CD14-positive monocyte (primary cell): ENCODE measurements at regions not wholly inside any gene's neighbourhood (a gene's known extent, or its start where the extent isn't known, plus 50 kb on each side); places are given as distances from the start of the nearest gene placed in this dataset.

Experiments used
- DNase-seq, 3 donors: peaks; one replicate each; pipeline ENCODE4 v3.0.0-alpha.2; 2011 to 2022
- H2AFZ ChIP-seq: 2 replicates; pipeline ENCODE4 v1.6.0; 2012; ENCODE audit warnings: mild to moderate bottlenecking, low read depth, low read length, inconsistent platforms; ENCODE audit not compliant: insufficient read depth, poor library complexity, severe bottlenecking
- H3K27ac ChIP-seq, 2 donors: 1 replicate in 1 of 2; 2 replicates in 1 of 2; pipeline ENCODE4 v1.5.1; 2012 to 2013; ENCODE audit warnings: low read length in 2 of 2, control low read depth in 1 of 2, inconsistent platforms in 1 of 2, low read depth in 1 of 2, mild to moderate bottlenecking in 1 of 2
- H3K27me3 ChIP-seq, 2 donors: one replicate each; pipeline versions ENCODE4 v1.6.0 to v1.6.1; 2011 to 2013; ENCODE audit warnings: low read length in 2 of 2; ENCODE audit not compliant: control insufficient read depth in 2 of 2, insufficient read depth in 2 of 2
- H3K36me3 ChIP-seq, 2 donors: replicated peaks in 1 of 2; 1 replicate in 1 of 2; 2 replicates in 1 of 2; pipeline versions ENCODE4 v1.5.1 to v1.6.1; 2012 to 2013; ENCODE audit warnings: low read length in 2 of 2, control low read depth in 1 of 2, inconsistent platforms in 1 of 2, mild to moderate bottlenecking in 1 of 2; ENCODE audit not compliant: insufficient read depth in 2 of 2, control insufficient read depth in 1 of 2
- H3K4me1 ChIP-seq, 2 donors: 1 replicate in 1 of 2; 2 replicates in 1 of 2; pipeline versions ENCODE4 v1.5.1 to v1.6.1; 2012 to 2013; ENCODE audit warnings: low read length in 2 of 2, control low read depth in 1 of 2, inconsistent platforms in 1 of 2, mild to moderate bottlenecking in 1 of 2, moderate library complexity in 1 of 2; ENCODE audit not compliant: insufficient read depth in 2 of 2, control insufficient read depth in 1 of 2
- H3K4me2 ChIP-seq: replicated peaks from 2 replicates; pipeline ENCODE3; 2012; ENCODE audit warnings: low read length, moderate library complexity, mild to moderate bottlenecking; ENCODE audit not compliant: poor library complexity, severe bottlenecking; ENCODE audit errors: extremely low read depth
- H3K4me3 ChIP-seq, 3 experiments: fragments of 200-600 bp in 1 of 3; sonication (generic) in 1 of 3; replicated peaks in 1 of 3; 1 replicate in 2 of 3; 2 replicates in 1 of 3; pipeline ENCODE4 v1.5.1; 2011 to 2013; ENCODE audit warnings: low read length in 3 of 3, mild to moderate bottlenecking in 3 of 3, control low read depth in 2 of 3, low read depth in 2 of 3, inconsistent platforms in 1 of 3, moderate library complexity in 1 of 3
- H3K79me2 ChIP-seq: 2 replicates; pipeline ENCODE4 v1.6.0; 2012; ENCODE audit warnings: mild to moderate bottlenecking, control low read depth, inconsistent platforms, low read length, moderate library complexity; ENCODE audit not compliant: insufficient read depth
- H3K9ac ChIP-seq: 2 replicates; pipeline ENCODE4 v1.6.0; 2017; ENCODE audit warnings: low read length, mild to moderate bottlenecking; ENCODE audit not compliant: insufficient read depth, poor library complexity, severe bottlenecking
- H3K9me3 ChIP-seq, 2 donors: replicated peaks in 1 of 2; 1 replicate in 1 of 2; 2 replicates in 1 of 2; pipeline versions ENCODE4 v1.5.1 to v1.6.1; 2012 to 2013; ENCODE audit warnings: low read length in 2 of 2, control low read depth in 1 of 2; ENCODE audit not compliant: control insufficient read depth in 1 of 2, insufficient read depth in 1 of 2
- H4K20me1 ChIP-seq: 2 replicates; pipeline ENCODE4 v1.6.0; 2012; ENCODE audit warnings: mild to moderate bottlenecking, low read length, control low read depth, moderate library complexity; ENCODE audit not compliant: insufficient read depth
- H3K27ac Mint-ChIP-seq, 7 donors: one replicate each; pipeline ENCODE4 v1.8.0; 2020; ENCODE audit warnings: mild to moderate bottlenecking in 7 of 7, mixed read lengths in 7 of 7, moderate library complexity in 6 of 7, inconsistent platforms in 2 of 7
- H3K27me3 Mint-ChIP-seq, 3 donors: one replicate each; pipeline ENCODE4 v1.8.0; 2021 to 2022; ENCODE audit warnings: low read depth in 3 of 3, mild to moderate bottlenecking in 3 of 3, mixed read lengths in 3 of 3, moderate library complexity in 3 of 3, inconsistent platforms in 1 of 3
- H3K36me3 Mint-ChIP-seq, 2 donors: one replicate each; pipeline ENCODE4 v1.8.0; 2020; ENCODE audit warnings: mixed read lengths in 2 of 2, inconsistent platforms in 1 of 2, mild to moderate bottlenecking in 1 of 2
- H3K4me1 Mint-ChIP-seq: one replicate; pipeline ENCODE4 v1.8.0; 2020; ENCODE audit warnings: mild to moderate bottlenecking, mixed read lengths
- H3K4me3 Mint-ChIP-seq, 2 donors: one replicate each; pipeline ENCODE4 v1.8.0; 2020; ENCODE audit warnings: mild to moderate bottlenecking in 2 of 2, mixed read lengths in 2 of 2, moderate library complexity in 1 of 2
- H3K9me3 Mint-ChIP-seq, 7 donors: one replicate each; pipeline ENCODE4 v1.8.0; 2020 to 2022; ENCODE audit warnings: mixed read lengths in 7 of 7, mild to moderate bottlenecking in 6 of 7, moderate library complexity in 6 of 7, inconsistent platforms in 2 of 7
- WGBS: methylation state at CpG from one replicate; pipeline ENCODE4 v1.1.5; 2013; ENCODE audit warnings: missing lambda C conversion rate; ENCODE audit not compliant: insufficient coverage; 5-methylcytosine and 5-hydroxymethylcytosine counted together
- intact Hi-C, 2 donors: fragments of 100-400 bp; cut with micrococcal nuclease; formaldehyde crosslinking; loops; one replicate each; pipeline versions ENCODE4 v1.15.0 to v1.15.1; 2023
- TF ChIP-seq, protein P1 (sequence below): fragments of 200-600 bp; IDR thresholded peaks from one replicate; pipeline ENCODE4 v1.8.0; 2022; ENCODE audit warnings: antibody characterized with exemption, mild to moderate bottlenecking

DNA sequence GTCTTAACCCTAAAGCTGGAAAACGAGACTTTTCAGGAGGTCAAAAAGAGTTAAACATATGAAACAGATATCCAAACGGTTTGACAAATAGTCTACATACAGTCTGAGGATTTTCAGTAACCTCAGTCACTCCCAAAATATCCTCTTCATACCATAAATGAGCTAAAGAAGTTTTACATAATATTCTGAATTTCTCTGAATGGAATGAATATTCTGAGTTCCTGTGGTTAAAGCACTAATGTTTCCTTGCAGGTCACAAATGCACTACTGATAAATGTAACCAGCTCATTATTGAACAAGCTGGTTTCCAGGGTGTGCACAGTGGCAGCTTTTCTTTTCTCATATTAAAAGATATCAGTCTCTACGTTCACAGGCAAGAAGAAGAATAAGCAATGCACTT is 137.4 kb upstream of the POU1F1 start:
- H3K27me3 Mint-ChIP-seq: no peaks in the 10 kb centered on the region
- H3K4me1 Mint-ChIP-seq: no peaks in the 10 kb centered on the region
- TF ChIP-seq, protein P1, sequence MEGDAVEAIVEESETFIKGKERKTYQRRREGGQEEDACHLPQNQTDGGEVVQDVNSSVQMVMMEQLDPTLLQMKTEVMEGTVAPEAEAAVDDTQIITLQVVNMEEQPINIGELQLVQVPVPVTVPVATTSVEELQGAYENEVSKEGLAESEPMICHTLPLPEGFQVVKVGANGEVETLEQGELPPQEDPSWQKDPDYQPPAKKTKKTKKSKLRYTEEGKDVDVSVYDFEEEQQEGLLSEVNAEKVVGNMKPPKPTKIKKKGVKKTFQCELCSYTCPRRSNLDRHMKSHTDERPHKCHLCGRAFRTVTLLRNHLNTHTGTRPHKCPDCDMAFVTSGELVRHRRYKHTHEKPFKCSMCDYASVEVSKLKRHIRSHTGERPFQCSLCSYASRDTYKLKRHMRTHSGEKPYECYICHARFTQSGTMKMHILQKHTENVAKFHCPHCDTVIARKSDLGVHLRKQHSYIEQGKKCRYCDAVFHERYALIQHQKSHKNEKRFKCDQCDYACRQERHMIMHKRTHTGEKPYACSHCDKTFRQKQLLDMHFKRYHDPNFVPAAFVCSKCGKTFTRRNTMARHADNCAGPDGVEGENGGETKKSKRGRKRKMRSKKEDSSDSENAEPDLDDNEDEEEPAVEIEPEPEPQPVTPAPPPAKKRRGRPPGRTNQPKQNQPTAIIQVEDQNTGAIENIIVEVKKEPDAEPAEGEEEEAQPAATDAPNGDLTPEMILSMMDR: no peak
- no peak overlapping the region for H3K9ac ChIP-seq
- no peaks in the 10 kb centered on the region for H3K36me3 Mint-ChIP-seq
- no peaks in the 10 kb centered on the region for H3K36me3 ChIP-seq
- H3K4me3 ChIP-seq: no peak overlapping the region
- DNase-seq: no peak
- H3K9me3 ChIP-seq: no peaks in the 10 kb centered on the region
- no peaks in the 10 kb centered on the region for H3K79me2 ChIP-seq
- no peak overlapping the region for H3K27ac ChIP-seq
- no peaks in the 10 kb centered on the region for H4K20me1 ChIP-seq
- no peak overlapping the region for H3K4me3 Mint-ChIP-seq
- H3K9me3 Mint-ChIP-seq: peaks cover 0 to 4% (median 0%) of the 10 kb centered on the region in 7 donors
- H3K27me3 ChIP-seq: no peaks in the 10 kb centered on the region
- H3K27ac Mint-ChIP-seq: no peak overlapping the region
- intact Hi-C loops: no loop called here
- no peak overlapping the region for H3K4me2 ChIP-seq
- H3K4me1 ChIP-seq: no peaks in the 10 kb centered on the region
- 100% methylated on average over 1 of the region's 3 CpGs for WGBS
- H2AFZ ChIP-seq: no peak overlapping the region

DNA sequence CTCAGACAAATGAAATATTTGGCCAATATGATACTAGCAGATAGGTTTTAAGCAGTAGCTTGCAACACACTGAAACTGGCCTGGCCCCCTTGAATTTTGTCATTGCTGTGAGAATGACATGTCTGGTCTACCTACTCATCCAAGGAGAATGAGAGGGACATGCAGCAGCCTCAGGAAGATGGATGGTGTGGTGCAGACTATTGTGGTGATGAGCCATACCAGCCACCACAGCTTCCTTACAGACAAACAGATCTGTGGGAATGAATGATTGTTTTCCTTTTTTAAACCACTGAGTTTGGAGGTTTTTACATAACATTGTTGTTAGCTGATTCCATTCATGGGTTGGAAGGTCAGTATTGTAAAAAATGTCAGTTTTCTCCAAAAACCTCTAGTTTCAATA is 133.7 kb upstream of the POU1F1 start:
- Histone ChIP-seq H4K20me1 (no peaks in the 10 kb centered on the region), H3K27me3 (no peaks in the 10 kb centered on the region), H3K79me2 (no peaks in the 10 kb centered on the region), H3K4me2 (no peak overlapping the region), H3K9ac (no peak overlapping the region), H2AFZ (no peak overlapping the region), H3K4me3 (no peak overlapping the region), H3K4me1 (no peaks in the 10 kb centered on the region), H3K36me3 (no peaks in the 10 kb centered on the region), H3K27ac (no peak overlapping the region), H3K9me3 (no peaks in the 10 kb centered on the region)
- Mint-ChIP-seq H3K9me3 (peaks cover 0 to 3% (median 0%) of the 10 kb centered on the region in 7 donors), H3K27ac (no peak overlapping the region), H3K27me3 (no peaks in the 10 kb centered on the region), H3K36me3 (no peaks in the 10 kb centered on the region), H3K4me3 (no peak overlapping the region), H3K4me1 (no peaks in the 10 kb centered on the region)
- DNase-seq: no peak
- TF ChIP-seq, protein P1: no peak
- intact Hi-C loops: no loop called here
